Astrocyte of the cerebellum (primary cell): ENCODE measurements at regions not wholly inside any gene's neighbourhood (a gene's known extent, or its start where the extent isn't known, plus 50 kb on each side); places are given as distances from the start of the nearest gene placed in this dataset.

Experiments
- DNase-seq: peaks from one replicate; pipeline ENCODE4 v3.0.0-alpha.2; 2011; ENCODE audit warnings: low read depth
- H3K4me3 ChIP-seq: 2 replicates; pipeline ENCODE4 v1.5.1; 2011; ENCODE audit warnings: mild to moderate bottlenecking, low read depth, low read length, moderate library complexity
- in situ Hi-C: cut with HindIII; loops from 2 replicates; pipeline ENCODE4 v1.10.0; 2017; ENCODE audit warnings: low sequenced_read_pairs
- TF ChIP-seq, protein P1 (sequence below): IDR thresholded peaks from 2 replicates; pipeline ENCODE4 v1.5.1; 2012; ENCODE audit warnings: low read length, low read depth, moderate library complexity, mild to moderate bottlenecking; ENCODE audit errors: missing control alignments

DNA sequence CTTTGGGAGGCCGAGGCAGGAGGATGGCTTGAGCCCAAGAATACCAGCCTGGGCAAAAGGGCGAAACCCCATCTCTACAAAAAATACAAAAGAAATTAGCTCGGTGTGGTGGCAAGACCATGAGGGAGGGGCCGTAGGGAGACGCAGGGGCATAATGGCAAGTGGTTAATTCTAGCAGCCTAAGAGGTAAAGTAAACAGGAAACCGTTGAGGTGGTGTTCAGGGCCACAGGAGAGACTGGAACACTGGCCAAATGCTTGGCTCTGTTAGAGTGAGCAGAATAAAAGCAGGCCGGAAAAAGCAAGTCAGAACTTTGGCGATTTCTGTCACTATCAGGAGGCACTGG, 89.2 kb downstream of the RIPK4 start:
- TF ChIP-seq, protein P1, sequence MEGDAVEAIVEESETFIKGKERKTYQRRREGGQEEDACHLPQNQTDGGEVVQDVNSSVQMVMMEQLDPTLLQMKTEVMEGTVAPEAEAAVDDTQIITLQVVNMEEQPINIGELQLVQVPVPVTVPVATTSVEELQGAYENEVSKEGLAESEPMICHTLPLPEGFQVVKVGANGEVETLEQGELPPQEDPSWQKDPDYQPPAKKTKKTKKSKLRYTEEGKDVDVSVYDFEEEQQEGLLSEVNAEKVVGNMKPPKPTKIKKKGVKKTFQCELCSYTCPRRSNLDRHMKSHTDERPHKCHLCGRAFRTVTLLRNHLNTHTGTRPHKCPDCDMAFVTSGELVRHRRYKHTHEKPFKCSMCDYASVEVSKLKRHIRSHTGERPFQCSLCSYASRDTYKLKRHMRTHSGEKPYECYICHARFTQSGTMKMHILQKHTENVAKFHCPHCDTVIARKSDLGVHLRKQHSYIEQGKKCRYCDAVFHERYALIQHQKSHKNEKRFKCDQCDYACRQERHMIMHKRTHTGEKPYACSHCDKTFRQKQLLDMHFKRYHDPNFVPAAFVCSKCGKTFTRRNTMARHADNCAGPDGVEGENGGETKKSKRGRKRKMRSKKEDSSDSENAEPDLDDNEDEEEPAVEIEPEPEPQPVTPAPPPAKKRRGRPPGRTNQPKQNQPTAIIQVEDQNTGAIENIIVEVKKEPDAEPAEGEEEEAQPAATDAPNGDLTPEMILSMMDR: no peak
- in situ Hi-C loops: no loop called here
- peak; percentile 41 for DNase-seq
- no peak overlapping the region for H3K4me3 ChIP-seq

DNA sequence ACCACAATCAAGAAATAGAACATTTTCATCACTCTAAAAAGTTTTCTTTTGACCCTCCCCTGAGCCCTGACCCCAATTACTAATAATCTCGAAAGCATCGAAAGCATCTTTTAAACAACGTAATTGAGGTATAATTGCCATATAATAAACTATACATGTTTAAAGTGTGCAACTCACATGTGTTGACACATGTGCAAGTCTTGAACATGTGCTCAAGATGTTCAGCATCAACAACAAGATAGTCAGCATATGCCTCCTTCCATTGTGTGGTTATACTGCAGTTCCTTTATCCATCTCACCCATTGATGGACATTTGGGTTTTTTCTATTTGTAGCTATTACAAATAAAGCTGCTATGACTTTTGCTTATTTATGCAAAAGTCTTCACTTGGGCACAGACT, 90.7 kb downstream of the RIPK4 start:
- no peak overlapping the region for H3K4me3 ChIP-seq
- no peak for DNase-seq
- TF ChIP-seq, protein P1: no peak
- in situ Hi-C loops: no loop called here

DNA sequence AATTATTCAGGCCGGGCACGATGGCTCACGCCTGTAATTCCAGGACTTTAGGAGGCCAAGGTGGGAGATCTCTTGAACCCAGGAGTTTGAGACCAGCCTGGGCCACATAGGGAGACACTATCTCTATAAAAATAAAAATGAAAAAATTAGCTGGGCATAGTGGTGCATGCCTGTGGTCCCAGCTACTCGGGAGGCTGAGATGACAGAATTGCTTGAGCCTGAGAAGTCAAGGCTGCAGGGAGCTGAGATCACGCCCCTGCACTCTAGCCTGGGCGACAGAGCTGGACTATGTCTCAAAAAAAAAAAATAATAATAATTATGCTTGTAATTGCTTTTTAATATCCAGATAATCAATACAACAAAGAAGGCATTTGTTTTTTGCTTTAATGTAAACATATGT, 91.3 kb downstream of the RIPK4 start:
- no peak overlapping the region for H3K4me3 ChIP-seq
- no peak for DNase-seq
- TF ChIP-seq, protein P1: no peak
- in situ Hi-C loops: no loop called here

DNA sequence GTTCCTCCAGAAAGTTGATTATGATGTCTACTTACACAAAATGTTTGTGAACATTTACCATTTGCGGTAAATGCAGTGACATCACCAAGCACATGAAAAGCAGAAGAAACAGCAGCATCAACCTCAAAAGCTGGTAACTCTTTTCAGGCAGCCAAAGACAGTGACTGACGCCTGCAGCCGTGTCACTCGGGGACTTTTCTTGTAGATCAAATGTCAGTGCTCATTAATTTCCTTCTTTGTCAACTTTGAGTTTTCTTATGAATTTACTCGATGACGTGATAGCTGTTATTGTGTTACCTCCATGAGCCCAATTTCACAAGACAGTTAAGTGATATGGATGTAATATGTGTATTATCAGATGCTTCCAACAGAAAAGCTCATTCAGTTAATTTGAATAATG, 92.5 kb downstream of the RIPK4 start:
- no peak for DNase-seq
- H3K4me3 ChIP-seq: no peak overlapping the region
- in situ Hi-C loops: loop anchor here (5.0 kb wide), 2 partner anchors 58 to 93 kb away; partner anchors contain the start of gene RIPK4
- TF ChIP-seq, protein P1: no peak

DNA sequence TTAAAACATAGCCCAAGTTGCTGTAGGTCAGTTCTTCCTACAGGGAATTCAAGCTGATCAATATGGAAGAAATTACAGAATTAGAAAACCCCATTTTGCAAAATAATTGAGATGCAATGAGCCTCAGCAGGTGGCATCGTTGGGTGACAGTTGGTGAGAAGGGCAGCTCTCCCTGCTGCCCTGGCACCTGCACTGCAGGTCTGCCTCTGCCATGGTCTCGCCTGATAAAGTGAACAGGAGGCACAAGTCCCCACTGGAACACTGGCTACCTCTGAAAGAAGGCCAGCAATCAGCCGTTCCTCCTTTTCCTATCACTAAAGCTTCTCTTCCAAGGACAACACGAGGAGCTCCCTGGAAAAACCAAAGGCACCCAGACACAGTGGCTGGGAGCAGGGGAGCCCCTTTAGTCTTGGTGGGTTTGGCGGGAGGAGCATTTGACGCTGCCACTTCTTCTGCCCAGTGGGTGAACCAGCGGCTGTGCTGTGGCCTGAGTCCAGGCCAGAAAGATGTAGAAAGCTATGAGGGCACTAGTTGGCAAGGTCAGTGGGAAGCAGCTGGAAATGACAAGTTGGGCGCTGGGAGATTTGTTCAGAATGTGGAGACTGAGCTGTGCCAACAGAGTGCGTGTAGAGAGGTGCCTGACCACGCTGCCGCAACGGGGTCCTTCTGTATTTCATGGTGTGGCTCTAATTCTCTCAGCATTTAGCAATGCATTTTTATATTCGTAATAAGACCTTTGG, 93.1 kb downstream of the RIPK4 start:
- in situ Hi-C loops: loop anchor here (5.0 kb wide), 2 partner anchors 59 to 94 kb away; partner anchors contain the start of gene RIPK4
- H3K4me3 ChIP-seq: no peak overlapping the region

DNA sequence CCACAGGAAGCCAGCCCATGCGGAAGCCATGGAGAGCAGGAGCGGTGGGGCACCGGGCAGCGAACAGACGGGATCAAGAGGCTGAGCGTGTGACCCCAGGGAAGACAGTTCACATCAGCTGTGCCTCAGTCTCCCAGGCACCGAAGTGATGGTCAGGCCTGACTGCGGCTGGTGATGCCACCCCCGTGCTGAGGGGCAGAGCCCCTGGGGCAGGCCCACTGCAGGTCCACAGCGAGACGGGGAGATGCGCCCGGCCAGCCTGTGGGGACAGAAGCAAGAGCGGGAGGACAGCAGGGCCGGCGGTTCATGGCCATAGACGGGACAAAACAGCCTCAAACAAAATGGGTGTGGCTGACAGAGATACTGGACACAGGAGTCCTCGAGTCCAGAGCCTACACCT, 93.8 kb downstream of the RIPK4 start:
- in situ Hi-C loops: loop anchor here (5.0 kb wide), 2 partner anchors 59 to 94 kb away; partner anchors contain the start of gene RIPK4
- H3K4me3 ChIP-seq: no peak overlapping the region
- TF ChIP-seq, protein P1: no peak
- no peak for DNase-seq

More for the DNA sequence above, 93.1 kb downstream of the RIPK4 start:
- TF ChIP-seq, protein P1: no peak
- DNase-seq: no peak
